IMR-90 (cell line): ENCODE measurements at regions not wholly inside any gene's neighbourhood (a gene's known extent, or its start where the extent isn't known, plus 50 kb on each side); places are given as distances from the start of the nearest gene placed in this dataset.

Source experiments
- ATAC-seq: fragments of 200-7000 bp; cut with Tn5 transposase; 2 replicates; pipeline ENCODE4 v1.9.1; 2020; ENCODE audit warnings: low read depth, mild to moderate bottlenecking, moderate library complexity
- BruUV-seq: library from RNA; stranded (reverse); fragments of 400-500 nt; replicated peaks from 2 replicates; lab custom pipeline; 2021; lab: Mats Ljungman, UMichigan
- CTCF ChIA-PET: fragments of 300-600 bp; formaldehyde crosslinking; extraction: SDS; loops from one replicate; lab custom pipeline; 2021; ENCODE audit warnings: antibody characterized with exemption; lab: Yijun Ruan, JAX
- POLR2A ChIA-PET: fragments of 300-600 bp; sonication (Branson Sonifier 250); formaldehyde crosslinking; loops from one replicate; lab custom pipeline; 2022; ENCODE audit warnings: antibody characterized with exemption; ENCODE audit not compliant: unreplicated experiment; lab: Charles Lee
- DNase-seq: peaks from one replicate; pipeline ENCODE4 v3.0.0; 2013
- H2AFZ ChIP-seq: replicated peaks from 2 replicates; pipeline ENCODE3; 2013; ENCODE audit warnings: low read length, mild to moderate bottlenecking; ENCODE audit not compliant: poor library complexity
- H2AK5ac ChIP-seq: 2 replicates; pipeline ENCODE4 v1.6.1; 2013; ENCODE audit warnings: low read depth, low read length, inconsistent platforms
- H2AK9ac ChIP-seq: replicated peaks from 2 replicates; pipeline ENCODE3; 2013; ENCODE audit warnings: mild to moderate bottlenecking, low read depth, low read length, moderate library complexity; ENCODE audit not compliant: poor library complexity
- H2BK120ac ChIP-seq: 2 replicates; pipeline ENCODE4 v1.6.1; 2013; ENCODE audit warnings: low read depth, low read length, inconsistent platforms
- H2BK15ac ChIP-seq: 3 replicates; pipeline ENCODE4 v1.6.1; 2013; ENCODE audit warnings: low read depth, low read length, inconsistent platforms
- H2BK20ac ChIP-seq: 2 replicates; pipeline ENCODE4 v1.6.1; 2013; ENCODE audit warnings: low read depth, mild to moderate bottlenecking, inconsistent platforms, low read length, moderate library complexity
- H2BK5ac ChIP-seq: 2 replicates; pipeline ENCODE4 v1.6.1; 2013; ENCODE audit warnings: mild to moderate bottlenecking, low read depth, low read length, inconsistent platforms; ENCODE audit not compliant: poor library complexity, severe bottlenecking
- H3K14ac ChIP-seq: replicated peaks from 2 replicates; pipeline ENCODE4 v1.6.1; 2013; ENCODE audit warnings: low read depth, low read length, inconsistent platforms
- H3K18ac ChIP-seq: 2 replicates; pipeline ENCODE4 v1.6.1; 2013; ENCODE audit warnings: low read depth, low read length, control low read depth
- H3K23ac ChIP-seq: 2 replicates; pipeline ENCODE4 v1.6.1; 2013; ENCODE audit warnings: low read depth, low read length, inconsistent platforms
- H3K27ac ChIP-seq: 2 replicates; pipeline ENCODE4 v1.5.1; 2013; ENCODE audit warnings: mild to moderate bottlenecking, control low read depth, low read length; ENCODE audit not compliant: insufficient read depth
- H3K27me3 ChIP-seq: 2 replicates; pipeline ENCODE4 v1.6.1; 2013; ENCODE audit warnings: low read length; ENCODE audit not compliant: control insufficient read depth, insufficient read depth
- H3K36me3 ChIP-seq: 2 replicates; pipeline ENCODE4 v1.6.1; 2013; ENCODE audit warnings: low read length, mixed read lengths; ENCODE audit not compliant: control insufficient read depth, insufficient read depth
- H3K4ac ChIP-seq: 2 replicates; pipeline ENCODE4 v1.6.1; 2013; ENCODE audit warnings: low read depth, low read length, inconsistent platforms
- H3K4me1 ChIP-seq: 2 replicates; pipeline ENCODE4 v1.6.1; 2013; ENCODE audit warnings: low read length, mixed read lengths; ENCODE audit not compliant: control insufficient read depth, insufficient read depth
- H3K4me2 ChIP-seq: 2 replicates; pipeline ENCODE4 v1.6.1; 2013; ENCODE audit warnings: low read depth, mild to moderate bottlenecking, control low read depth, low read length, moderate library complexity
- H3K4me3 ChIP-seq: 2 replicates; pipeline ENCODE4 v1.5.1; 2013; ENCODE audit warnings: low read depth, mild to moderate bottlenecking, control low read depth, low read length, moderate library complexity; ENCODE audit not compliant: insufficient read depth
- H3K56ac ChIP-seq: 2 replicates; pipeline ENCODE4 v1.6.1; 2013; ENCODE audit warnings: low read length, inconsistent platforms; ENCODE audit not compliant: insufficient read depth; ENCODE audit errors: extremely low read depth
- H3K79me1 ChIP-seq, 2 experiments: 2 replicates each; pipeline ENCODE4 v1.6.1; 2013; ENCODE audit warnings: low read length in 2 of 2, inconsistent platforms in 1 of 2, low read depth in 1 of 2
- H3K9ac ChIP-seq: 2 replicates; pipeline ENCODE4 v1.6.1; 2013; ENCODE audit warnings: low read depth, low read length, control low read depth
- H3K9me1 ChIP-seq: 2 replicates; pipeline ENCODE4 v1.6.1; 2013; ENCODE audit warnings: low read length, inconsistent platforms; ENCODE audit not compliant: insufficient read depth
- H3K9me3 ChIP-seq: 2 replicates; pipeline ENCODE4 v1.6.1; 2013; ENCODE audit warnings: low read length; ENCODE audit not compliant: control insufficient read depth, insufficient read depth
- H4K20me1 ChIP-seq: 2 replicates; pipeline ENCODE4 v1.6.1; 2013; ENCODE audit warnings: low read length, inconsistent platforms; ENCODE audit not compliant: insufficient read depth
- H4K5ac ChIP-seq: 2 replicates; pipeline ENCODE4 v1.6.1; 2013; ENCODE audit warnings: mild to moderate bottlenecking, low read depth, low read length, control low read depth
- H4K8ac ChIP-seq, 2 experiments: 2 replicates each; pipeline ENCODE4 v1.6.1; 2013; ENCODE audit warnings: low read depth in 2 of 2, low read length in 2 of 2, control low read depth in 1 of 2, inconsistent platforms in 1 of 2
- H4K91ac ChIP-seq: 2 replicates; pipeline ENCODE4 v1.6.1; 2013; ENCODE audit warnings: low read depth, low read length, inconsistent platforms; ENCODE audit not compliant: insufficient read depth
- BHLHE40 ChIP-seq: fragments of 150-350 bp; IDR thresholded peaks from 2 replicates; pipeline ENCODE4 v1.6.1; 2016; ENCODE audit warnings: mild to moderate bottlenecking, low read depth, low read length
- CHD1 ChIP-seq: IDR thresholded peaks from 2 replicates; pipeline ENCODE4 v1.6.1; 2012; ENCODE audit warnings: low read depth, low read length, improper control_type of control experiment
- ELK1 ChIP-seq: fragments of 150-350 bp; IDR thresholded peaks from 2 replicates; pipeline ENCODE4 v1.6.1; 2016; ENCODE audit warnings: low read depth, mild to moderate bottlenecking, low read length, moderate library complexity, borderline replicate concordance
- MAFK ChIP-seq: IDR thresholded peaks from 2 replicates; pipeline ENCODE4 v1.6.1; 2012; ENCODE audit warnings: low read depth, low read length, improper control_type of control experiment
- NFE2L2 ChIP-seq: fragments of 150-350 bp; IDR thresholded peaks from 2 replicates; pipeline ENCODE4 v1.6.1; 2016; ENCODE audit warnings: low read depth, mild to moderate bottlenecking, low read length
- RAD21 ChIP-seq: IDR thresholded peaks from 2 replicates; pipeline ENCODE4 v1.6.1; 2012; ENCODE audit warnings: low read length, improper control_type of control experiment
- RCOR1 ChIP-seq: IDR thresholded peaks from 2 replicates; pipeline ENCODE4 v1.6.1; 2012; ENCODE audit warnings: mild to moderate bottlenecking, low read length, improper control_type of control experiment; ENCODE audit not compliant: insufficient replicate concordance
- RFX5 ChIP-seq: IDR thresholded peaks from 2 replicates; pipeline ENCODE4 v1.8.0; 2012; ENCODE audit warnings: low read depth, mild to moderate bottlenecking, low read length, moderate library complexity
- SMC3 ChIP-seq: fragments of 150-350 bp; IDR thresholded peaks from 2 replicates; pipeline ENCODE4 v1.6.1; 2016; ENCODE audit warnings: low read depth, mild to moderate bottlenecking, antibody characterized with exemption, low read length, moderate library complexity
- dilution Hi-C: fragments of 300-500 bp; cut with HindIII; formaldehyde crosslinking; loops from one replicate; pipeline ENCODE4 v1.14.3; 2018; ENCODE audit warnings: low sequenced_read_pairs; ENCODE audit not compliant: unreplicated experiment
- in situ Hi-C: fragments of 300-500 bp; cut with MboI; formaldehyde crosslinking; loops from 3 replicates; pipeline ENCODE4 v1.14.3; 2019; ENCODE audit warnings: low sequenced_read_pairs, inconsistent platforms, mixed read lengths
- intact Hi-C: fragments of 100-400 bp; cut with micrococcal nuclease; formaldehyde crosslinking; loops from 2 replicates; pipeline ENCODE4 v1.10.0; 2022

GRCh38 chr5:118257066-118257465 lies 731.3 kb downstream of the DTWD2 start:
- no peak overlapping the region for H3K9ac ChIP-seq
- no peak overlapping the region for H3K14ac ChIP-seq
- no peak overlapping the region for H2AK5ac ChIP-seq
- H4K20me1 ChIP-seq, result no peaks in the 10 kb centered on the region
- H2AK9ac ChIP-seq, result no peak overlapping the region
- dilution Hi-C loops, result no loop called here
- BruUV-seq, result no TSS peak
- no peak overlapping the region for H3K18ac ChIP-seq
- no peak overlapping the region for H2BK15ac ChIP-seq
- no peak overlapping the region for H2BK20ac ChIP-seq
- H2AFZ ChIP-seq, result no peak overlapping the region
- no peak overlapping the region for H2BK120ac ChIP-seq
- no peak overlapping the region for H4K5ac ChIP-seq
- H3K4me3 ChIP-seq, result no peak overlapping the region
- H3K4me1 ChIP-seq, result no peaks in the 10 kb centered on the region
- no peak overlapping the region for H3K23ac ChIP-seq
- H3K9me3 ChIP-seq, result no peaks in the 10 kb centered on the region; the same call in 1 of the 2 replicates
- no peak for TF ChIP-seq NFE2L2
- no peak for TF ChIP-seq ELK1
- TF ChIP-seq RFX5, result no peak
- no peak for TF ChIP-seq RAD21
- TF ChIP-seq MAFK, result no peak
- TF ChIP-seq SMC3, result no peak
- no peak for TF ChIP-seq BHLHE40
- no peak for TF ChIP-seq CHD1
- no peak for TF ChIP-seq RCOR1
- ChIA-PET CTCF (interaction anchor here (0.7 kb wide), 1 partner anchor 231 kb away, joined by 3 read pairs; no protein-coding TSS in a partner anchor), POLR2A (no interaction called here)
- no peaks in the 10 kb centered on the region for H3K27me3 ChIP-seq
- H3K56ac ChIP-seq, result no peak overlapping the region
- in situ Hi-C loops, result no loop called here
- ATAC-seq (no peak), DNase-seq (no peak)
- H4K91ac ChIP-seq, result no peak overlapping the region
- H3K36me3 ChIP-seq, result no peaks in the 10 kb centered on the region
- no peak overlapping the region for H4K8ac ChIP-seq
- no peaks in the 10 kb centered on the region for H3K79me1 ChIP-seq
- no peak overlapping the region for H3K4me2 ChIP-seq
- no peak overlapping the region for H3K4ac ChIP-seq
- intact Hi-C loops, result no loop called here
- no peak overlapping the region for H3K27ac ChIP-seq
- H3K9me1 ChIP-seq, result no peaks in the 10 kb centered on the region
- no peak overlapping the region for H2BK5ac ChIP-seq
